ENCODE measurements at regions not wholly inside any gene's neighbourhood (a gene's known extent, or its start where the extent isn't known, plus 50 kb on each side); places are given as distances from the start of the nearest gene placed in this dataset.

GRCh38 chr4:63566658-63567057 is 842.6 kb downstream of the TECRL start:
- Histone ChIP-seq H3K27ac (ENCODE audit: low read depth, low read length, poor library complexity, severe bottlenecking) (no peak overlapping the region), H3K27me3 (replicated peaks; ENCODE audit: insufficient read depth, low read depth, low read length, poor library complexity) (no peaks in the 10 kb centered on the region), H3K9me3 (ENCODE audit: low read depth, low read length, poor library complexity, severe bottlenecking) (no peaks in the 10 kb centered on the region), H3K4me3 (ENCODE audit: low read depth, low read length, poor library complexity, severe bottlenecking) (no peak overlapping the region), H3K36me3 (ENCODE audit: insufficient read depth, low read length, poor library complexity, severe bottlenecking) (no peaks in the 10 kb centered on the region), H3K4me1 (ENCODE audit: insufficient read depth, low read length, poor library complexity, severe bottlenecking) (no peaks in the 10 kb centered on the region)
- POLR2A ChIA-PET (ENCODE audit: low non-redundant PET) = no interaction called here
- intact Hi-C loops (cut with micrococcal nuclease; ENCODE audit: unreplicated experiment) = no loop called here
- CTCF ChIA-PET = no interaction called here
- no peak for DNase-seq (ENCODE audit: low spot score)
- no TSS peak for BruUV-seq (replicated peaks)
- TF ChIP-seq EZH2 (IDR thresholded peaks at IDR 0.05; ENCODE audit: borderline replicate concordance, low read depth, low read length, poor library complexity, severe bottlenecking) = no peak
- TF ChIP-seq CTCF (conservative IDR thresholded peaks at IDR 0.05; ENCODE audit: low read depth, low read length) = no peak

GRCh38 chr4:63563288-63564014 is 845.8 kb downstream of the TECRL start:
- BruUV-seq (replicated peaks) = no TSS peak
- ChIA-PET CTCF (no interaction called here), POLR2A (ENCODE audit: low non-redundant PET) (no interaction called here)
- Histone ChIP-seq H3K9me3 (ENCODE audit: low read depth, low read length, poor library complexity, severe bottlenecking) (no peaks in the 10 kb centered on the region), H3K27me3 (replicated peaks; ENCODE audit: insufficient read depth, low read depth, low read length, poor library complexity) (no peaks in the 10 kb centered on the region), H3K36me3 (ENCODE audit: insufficient read depth, low read length, poor library complexity, severe bottlenecking) (no peaks in the 10 kb centered on the region), H3K4me3 (ENCODE audit: low read depth, low read length, poor library complexity, severe bottlenecking) (no peak overlapping the region), H3K27ac (ENCODE audit: low read depth, low read length, poor library complexity, severe bottlenecking) (no peak overlapping the region), H3K4me1 (ENCODE audit: insufficient read depth, low read length, poor library complexity, severe bottlenecking) (no peaks in the 10 kb centered on the region)
- TF ChIP-seq CTCF (conservative IDR thresholded peaks at IDR 0.05; ENCODE audit: low read depth, low read length) (no peak), EZH2 (IDR thresholded peaks at IDR 0.05; ENCODE audit: borderline replicate concordance, low read depth, low read length, poor library complexity, severe bottlenecking) (no peak)
- intact Hi-C loops (cut with micrococcal nuclease; ENCODE audit: unreplicated experiment) = no loop called here
- DNase-seq (ENCODE audit: low spot score) = no peak

GRCh38 chr4:63558709-63559108 is 850.5 kb downstream of the TECRL start:
- H3K4me3 ChIP-seq (ENCODE audit: low read depth, low read length, poor library complexity, severe bottlenecking) = no peak overlapping the region
- no peak for DNase-seq (ENCODE audit: low spot score)
- H3K4me1 ChIP-seq (ENCODE audit: insufficient read depth, low read length, poor library complexity, severe bottlenecking) = no peaks in the 10 kb centered on the region
- POLR2A ChIA-PET (ENCODE audit: low non-redundant PET) = no interaction called here
- BruUV-seq (replicated peaks) = no TSS peak
- no peaks in the 10 kb centered on the region for H3K36me3 ChIP-seq (ENCODE audit: insufficient read depth, low read length, poor library complexity, severe bottlenecking)
- no peak overlapping the region for H3K27ac ChIP-seq (ENCODE audit: low read depth, low read length, poor library complexity, severe bottlenecking)
- CTCF ChIA-PET = no interaction called here
- TF ChIP-seq CTCF (conservative IDR thresholded peaks at IDR 0.05; ENCODE audit: low read depth, low read length) = no peak
- TF ChIP-seq EZH2 (IDR thresholded peaks at IDR 0.05; ENCODE audit: borderline replicate concordance, low read depth, low read length, poor library complexity, severe bottlenecking) = no peak
- H3K27me3 ChIP-seq (replicated peaks; ENCODE audit: insufficient read depth, low read depth, low read length, poor library complexity) = no peaks in the 10 kb centered on the region
- intact Hi-C loops (cut with micrococcal nuclease; ENCODE audit: unreplicated experiment) = no loop called here
- no peaks in the 10 kb centered on the region for H3K9me3 ChIP-seq (ENCODE audit: low read depth, low read length, poor library complexity, severe bottlenecking)

All from A673 (cell line).